ENCODE measurements at regions not wholly inside any gene's neighbourhood (a gene's known extent, or its start where the extent isn't known, plus 50 kb on each side); places are given as distances from the start of the nearest gene placed in this dataset.

DNA sequence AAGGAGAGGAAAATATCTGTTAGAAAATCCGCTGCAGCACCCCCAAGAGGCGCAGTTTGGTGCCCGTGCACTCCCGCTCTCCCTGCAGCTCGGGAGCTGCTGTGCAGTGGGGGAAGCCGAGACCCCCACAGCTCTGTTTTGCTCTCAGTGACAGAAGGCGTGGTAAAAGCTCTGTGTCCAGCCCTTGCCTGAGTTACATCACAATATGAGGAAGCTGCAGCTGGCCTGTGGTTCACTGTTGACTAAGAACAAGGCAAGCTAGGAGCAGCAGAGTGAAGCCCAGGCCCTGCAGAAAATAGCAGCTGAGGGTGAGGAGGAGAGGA lies 88.5 kb upstream of the ADRA2C start:
- H3K9me2 ChIP-seq (replicated peaks; ENCODE audit: insufficient read depth, low read length): no peaks in the 10 kb centered on the region
- H2AFZ ChIP-seq (ENCODE audit: low read length): no peak overlapping the region
- no peaks in the 10 kb centered on the region for H4K20me1 ChIP-seq (ENCODE audit: insufficient read depth, low read depth, low read length)
- no peaks in the 10 kb centered on the region for H3K4me1 ChIP-seq (ENCODE audit: low read length)
- H3K9ac ChIP-seq (ENCODE audit: low read length): no peak overlapping the region
- H3K79me2 ChIP-seq (ENCODE audit: low read length): no peaks in the 10 kb centered on the region
- H3K27me3 ChIP-seq (ENCODE audit: low read length): no peaks in the 10 kb centered on the region
- no peak overlapping the region for H3K4me3 ChIP-seq (ENCODE audit: low read length)
- no peaks in the 10 kb centered on the region for H3K36me3 ChIP-seq (ENCODE audit: insufficient read depth, low read length)
- no peak overlapping the region for H3K27ac ChIP-seq (ENCODE audit: low read length)
- DNase-seq: no peak
- no peak overlapping the region for H3K4me2 ChIP-seq (ENCODE audit: low read depth, low read length, poor library complexity, severe bottlenecking)
- H3K9me3 ChIP-seq (ENCODE audit: low read length): no peaks in the 10 kb centered on the region

DNA sequence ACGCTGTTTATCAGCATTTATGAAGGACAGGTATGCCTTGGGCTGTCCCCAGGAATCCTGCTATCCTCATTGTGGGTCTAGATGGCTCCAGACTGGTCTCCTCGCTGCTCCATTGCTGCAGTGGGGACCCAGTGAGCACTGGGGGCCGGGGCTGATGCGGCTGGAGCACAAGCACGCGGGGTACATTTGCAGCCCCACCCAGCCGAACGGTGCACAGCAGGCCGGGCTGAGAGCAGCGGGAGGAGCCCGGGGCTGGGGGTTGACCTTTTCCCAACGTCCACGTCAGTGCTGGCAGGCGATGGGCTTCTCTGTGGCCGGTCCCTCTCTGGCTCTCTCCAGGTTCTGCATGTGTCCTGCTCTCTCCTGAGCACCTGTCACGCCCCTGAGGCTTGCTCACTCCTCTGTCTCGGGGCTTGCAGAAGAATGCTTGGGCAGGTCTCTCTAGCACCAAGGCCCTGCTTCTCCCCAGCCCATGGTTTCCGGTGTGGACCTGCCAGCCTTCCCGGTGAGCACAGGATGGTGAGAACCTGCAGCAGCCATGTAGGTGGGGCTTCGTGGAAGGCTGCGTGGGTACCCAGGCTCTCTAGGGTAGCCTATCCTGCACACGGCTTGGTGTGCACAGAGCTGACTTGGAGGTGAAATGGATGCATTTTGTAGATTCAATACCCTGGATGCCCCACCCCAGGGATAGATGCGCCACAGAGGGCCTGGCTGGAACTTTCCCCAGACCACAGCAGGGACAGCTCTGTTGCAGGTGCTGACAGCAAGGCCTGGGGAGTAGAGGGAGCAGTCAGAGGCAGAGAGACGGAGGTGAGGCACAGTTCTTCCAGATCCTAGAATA lies 89.1 kb upstream of the ADRA2C start:
- H3K9ac ChIP-seq (ENCODE audit: low read length): no peak overlapping the region
- no peak for DNase-seq
- no peaks in the 10 kb centered on the region for H3K4me1 ChIP-seq (ENCODE audit: low read length)
- no peaks in the 10 kb centered on the region for H3K27me3 ChIP-seq (ENCODE audit: low read length)
- H4K20me1 ChIP-seq (ENCODE audit: insufficient read depth, low read depth, low read length): no peaks in the 10 kb centered on the region
- H3K9me3 ChIP-seq (ENCODE audit: low read length): no peaks in the 10 kb centered on the region
- no peaks in the 10 kb centered on the region for H3K36me3 ChIP-seq (ENCODE audit: insufficient read depth, low read length)
- no peak overlapping the region for H3K4me2 ChIP-seq (ENCODE audit: low read depth, low read length, poor library complexity, severe bottlenecking)
- no peak overlapping the region for H3K4me3 ChIP-seq (ENCODE audit: low read length)
- no peak overlapping the region for H3K27ac ChIP-seq (ENCODE audit: low read length)
- no peak overlapping the region for H2AFZ ChIP-seq (ENCODE audit: low read length)
- H3K9me2 ChIP-seq (replicated peaks; ENCODE audit: insufficient read depth, low read length): no peaks in the 10 kb centered on the region
- no peaks in the 10 kb centered on the region for H3K79me2 ChIP-seq (ENCODE audit: low read length)

GRCh38 chr4:3676196-3676595 lies 90.0 kb upstream of the ADRA2C start:
- Histone ChIP-seq H4K20me1 (ENCODE audit: insufficient read depth, low read depth, low read length) (no peaks in the 10 kb centered on the region), H3K4me1 (ENCODE audit: low read length) (no peaks in the 10 kb centered on the region), H3K27ac (ENCODE audit: low read length) (no peak overlapping the region), H3K4me2 (ENCODE audit: low read depth, low read length, poor library complexity, severe bottlenecking) (no peak overlapping the region), H3K36me3 (ENCODE audit: insufficient read depth, low read length) (no peaks in the 10 kb centered on the region), H3K9me2 (replicated peaks; ENCODE audit: insufficient read depth, low read length) (no peaks in the 10 kb centered on the region), H3K9me3 (ENCODE audit: low read length) (no peaks in the 10 kb centered on the region), H3K9ac (ENCODE audit: low read length) (no peak overlapping the region), H3K27me3 (ENCODE audit: low read length) (no peaks in the 10 kb centered on the region), H3K4me3 (ENCODE audit: low read length) (no peak overlapping the region), H3K79me2 (ENCODE audit: low read length) (no peaks in the 10 kb centered on the region), H2AFZ (ENCODE audit: low read length) (no peak overlapping the region)
- DNase-seq: no peak

GRCh38 chr4:3675251-3676115 lies 90.7 kb upstream of the ADRA2C start:
- Histone ChIP-seq H3K4me2 (ENCODE audit: low read depth, low read length, poor library complexity, severe bottlenecking) (no peak overlapping the region), H3K9me3 (ENCODE audit: low read length) (no peaks in the 10 kb centered on the region), H3K79me2 (ENCODE audit: low read length) (no peaks in the 10 kb centered on the region), H2AFZ (ENCODE audit: low read length) (no peak overlapping the region), H4K20me1 (ENCODE audit: insufficient read depth, low read depth, low read length) (no peaks in the 10 kb centered on the region), H3K27me3 (ENCODE audit: low read length) (no peaks in the 10 kb centered on the region), H3K9ac (ENCODE audit: low read length) (no peak overlapping the region), H3K4me3 (ENCODE audit: low read length) (no peak overlapping the region), H3K9me2 (replicated peaks; ENCODE audit: insufficient read depth, low read length) (no peaks in the 10 kb centered on the region), H3K36me3 (ENCODE audit: insufficient read depth, low read length) (no peaks in the 10 kb centered on the region), H3K4me1 (ENCODE audit: low read length) (no peaks in the 10 kb centered on the region), H3K27ac (ENCODE audit: low read length) (no peak overlapping the region)
- DNase-seq: no peak

DNA sequence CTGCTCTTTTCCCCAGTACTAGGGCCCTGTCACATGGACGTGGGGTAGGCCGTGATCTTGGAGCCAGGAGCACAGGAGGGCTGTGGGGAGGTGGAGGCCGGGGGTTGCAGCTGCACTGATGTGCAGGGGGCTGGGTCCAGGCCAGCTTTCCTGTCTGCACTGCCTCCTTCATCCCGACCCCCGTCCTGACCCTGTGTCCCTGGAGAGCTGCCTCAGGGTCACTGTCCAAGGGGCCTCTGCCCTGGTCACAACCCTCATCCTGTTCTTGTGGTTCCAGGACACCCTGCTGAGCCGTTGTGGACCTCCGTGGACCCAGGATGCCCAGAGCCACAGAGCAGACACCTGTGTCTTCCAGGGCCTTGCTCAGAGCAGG lies 91.7 kb upstream of the ADRA2C start:
- Histone ChIP-seq H3K4me2 (ENCODE audit: low read depth, low read length, poor library complexity, severe bottlenecking) (no peak overlapping the region), H3K36me3 (ENCODE audit: insufficient read depth, low read length) (no peaks in the 10 kb centered on the region), H3K27ac (ENCODE audit: low read length) (no peak overlapping the region), H3K4me3 (ENCODE audit: low read length) (no peak overlapping the region), H3K9ac (ENCODE audit: low read length) (no peak overlapping the region), H2AFZ (ENCODE audit: low read length) (no peak overlapping the region), H3K79me2 (ENCODE audit: low read length) (no peaks in the 10 kb centered on the region), H3K9me3 (ENCODE audit: low read length) (no peaks in the 10 kb centered on the region), H3K27me3 (ENCODE audit: low read length) (no peaks in the 10 kb centered on the region), H3K9me2 (replicated peaks; ENCODE audit: insufficient read depth, low read length) (no peaks in the 10 kb centered on the region), H3K4me1 (ENCODE audit: low read length) (no peaks in the 10 kb centered on the region), H4K20me1 (ENCODE audit: insufficient read depth, low read depth, low read length) (no peaks in the 10 kb centered on the region)
- DNase-seq: no peak

DNA sequence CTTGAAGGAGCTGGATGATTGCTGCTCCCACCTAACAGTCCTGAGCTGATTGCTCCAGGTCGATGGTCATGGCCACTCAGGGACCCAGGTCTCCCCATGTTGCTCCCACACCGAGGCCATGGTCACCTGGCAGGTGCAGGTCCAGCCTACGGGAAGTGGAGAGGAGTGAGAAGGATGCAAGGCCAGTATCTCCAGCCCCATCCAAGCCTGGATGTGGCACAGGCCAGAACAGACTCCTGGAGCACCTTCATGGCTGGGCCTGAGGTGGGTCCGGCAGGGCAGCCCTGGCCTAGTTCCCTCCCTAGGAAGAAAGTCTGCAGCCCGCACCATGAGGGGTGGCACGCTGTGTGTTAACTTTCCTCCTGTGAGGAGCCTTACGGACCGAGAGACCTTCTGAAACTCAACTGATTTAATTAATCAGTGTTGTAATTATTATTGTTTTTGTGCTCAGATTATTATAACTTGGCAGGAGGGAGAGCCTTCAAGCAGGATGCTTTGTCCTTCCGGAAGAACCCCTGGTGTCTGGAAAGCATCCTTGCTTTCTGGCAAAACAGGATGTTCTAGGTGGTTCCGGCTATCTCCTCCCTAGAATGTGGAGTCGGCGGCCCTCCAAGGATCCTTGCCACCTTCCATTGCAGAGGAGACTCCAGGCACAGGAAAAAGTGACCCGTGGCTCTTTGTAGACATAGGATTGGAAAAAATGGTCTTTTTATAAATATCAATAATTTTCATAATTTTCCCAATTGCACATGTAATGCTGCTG lies 92.3 kb upstream of the ADRA2C start:
- Histone ChIP-seq H3K79me2 (ENCODE audit: low read length) (no peaks in the 10 kb centered on the region), H3K4me2 (ENCODE audit: low read depth, low read length, poor library complexity, severe bottlenecking) (no peak overlapping the region), H3K9me3 (ENCODE audit: low read length) (no peaks in the 10 kb centered on the region), H3K36me3 (ENCODE audit: insufficient read depth, low read length) (no peaks in the 10 kb centered on the region), H3K9me2 (replicated peaks; ENCODE audit: insufficient read depth, low read length) (no peaks in the 10 kb centered on the region), H2AFZ (ENCODE audit: low read length) (no peak overlapping the region), H3K4me1 (ENCODE audit: low read length) (no peaks in the 10 kb centered on the region), H3K4me3 (ENCODE audit: low read length) (no peak overlapping the region), H3K9ac (ENCODE audit: low read length) (no peak overlapping the region), H4K20me1 (ENCODE audit: insufficient read depth, low read depth, low read length) (no peaks in the 10 kb centered on the region), H3K27ac (ENCODE audit: low read length) (no peak overlapping the region), H3K27me3 (ENCODE audit: low read length) (no peaks in the 10 kb centered on the region)
- no peak for DNase-seq

DNA sequence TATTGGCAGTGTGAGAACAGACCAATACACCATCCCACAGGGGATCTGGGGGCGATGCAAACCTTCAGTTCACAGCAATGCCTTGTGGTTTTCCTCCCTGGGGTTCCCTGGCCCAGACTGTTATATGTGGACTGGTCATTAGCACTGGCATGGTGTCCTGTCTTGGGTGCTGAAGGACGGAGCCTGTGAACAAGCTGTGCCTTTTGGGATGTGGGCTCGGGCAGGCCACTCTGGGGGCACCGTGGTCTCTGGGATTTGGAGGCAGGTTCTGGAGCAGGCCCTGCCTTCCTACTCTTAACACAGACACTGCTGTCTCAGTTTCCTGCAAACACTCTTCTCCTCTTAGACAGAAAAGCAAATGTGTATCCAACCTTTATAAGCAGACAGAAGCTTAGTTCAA lies 93.0 kb upstream of the ADRA2C start:
- H3K27me3 ChIP-seq (ENCODE audit: low read length): no peaks in the 10 kb centered on the region
- no peaks in the 10 kb centered on the region for H3K9me3 ChIP-seq (ENCODE audit: low read length)
- no peak overlapping the region for H3K4me2 ChIP-seq (ENCODE audit: low read depth, low read length, poor library complexity, severe bottlenecking)
- DNase-seq: no peak
- no peaks in the 10 kb centered on the region for H3K36me3 ChIP-seq (ENCODE audit: insufficient read depth, low read length)
- no peak overlapping the region for H3K9ac ChIP-seq (ENCODE audit: low read length)
- no peaks in the 10 kb centered on the region for H3K4me1 ChIP-seq (ENCODE audit: low read length)
- no peaks in the 10 kb centered on the region for H4K20me1 ChIP-seq (ENCODE audit: insufficient read depth, low read depth, low read length)
- H3K4me3 ChIP-seq (ENCODE audit: low read length): no peak overlapping the region
- no peaks in the 10 kb centered on the region for H3K9me2 ChIP-seq (replicated peaks; ENCODE audit: insufficient read depth, low read length)
- H3K27ac ChIP-seq (ENCODE audit: low read length): no peak overlapping the region
- no peak overlapping the region for H2AFZ ChIP-seq (ENCODE audit: low read length)
- H3K79me2 ChIP-seq (ENCODE audit: low read length): no peaks in the 10 kb centered on the region

DNA sequence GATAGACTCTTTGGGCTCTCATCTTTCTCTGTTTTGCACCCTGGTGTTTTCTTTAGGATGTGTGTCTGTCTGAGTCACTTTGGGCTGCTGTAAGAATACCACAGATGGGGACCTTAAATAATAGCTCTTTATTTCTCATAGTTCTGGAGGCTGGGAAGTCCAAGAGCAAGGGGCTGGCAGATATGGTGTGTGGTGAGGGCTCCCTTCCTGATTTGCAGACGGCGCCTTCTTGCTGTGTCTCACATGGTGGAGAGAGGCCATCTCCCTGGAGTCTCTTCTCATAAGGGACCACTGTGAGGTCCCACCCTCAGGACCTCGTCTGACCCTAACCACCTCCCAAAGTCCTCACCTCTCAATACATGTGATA lies 93.7 kb upstream of the ADRA2C start:
- no peaks in the 10 kb centered on the region for H3K9me2 ChIP-seq (replicated peaks; ENCODE audit: insufficient read depth, low read length)
- no peak for DNase-seq
- peaks cover 1% of the 10 kb centered on the region; the same call in 1 of the 2 replicates for H3K9me3 ChIP-seq (ENCODE audit: low read length)
- no peaks in the 10 kb centered on the region for H3K4me1 ChIP-seq (ENCODE audit: low read length)
- no peak overlapping the region for H3K4me3 ChIP-seq (ENCODE audit: low read length)
- H4K20me1 ChIP-seq (ENCODE audit: insufficient read depth, low read depth, low read length): no peaks in the 10 kb centered on the region
- H3K4me2 ChIP-seq (ENCODE audit: low read depth, low read length, poor library complexity, severe bottlenecking): no peak overlapping the region
- H3K9ac ChIP-seq (ENCODE audit: low read length): no peak overlapping the region
- no peaks in the 10 kb centered on the region for H3K36me3 ChIP-seq (ENCODE audit: insufficient read depth, low read length)
- H3K27ac ChIP-seq (ENCODE audit: low read length): no peak overlapping the region
- no peaks in the 10 kb centered on the region for H3K27me3 ChIP-seq (ENCODE audit: low read length)
- H2AFZ ChIP-seq (ENCODE audit: low read length): no peak overlapping the region
- no peaks in the 10 kb centered on the region for H3K79me2 ChIP-seq (ENCODE audit: low read length)

Measured in Karpas-422 (cell line).